DMS114 treated with DMSO at 0.1 percent for 48 hours (cell line): ENCODE measurements at regions not wholly inside any gene's neighbourhood (a gene's known extent, or its start where the extent isn't known, plus 50 kb on each side); places are given as distances from the start of the nearest gene placed in this dataset.

Source experiments
- DNase-seq: peaks from one replicate; lab custom pipeline; 2025; ENCODE audit not compliant: unreplicated experiment; lab: John Stamatoyannopoulos, UW

DNA sequence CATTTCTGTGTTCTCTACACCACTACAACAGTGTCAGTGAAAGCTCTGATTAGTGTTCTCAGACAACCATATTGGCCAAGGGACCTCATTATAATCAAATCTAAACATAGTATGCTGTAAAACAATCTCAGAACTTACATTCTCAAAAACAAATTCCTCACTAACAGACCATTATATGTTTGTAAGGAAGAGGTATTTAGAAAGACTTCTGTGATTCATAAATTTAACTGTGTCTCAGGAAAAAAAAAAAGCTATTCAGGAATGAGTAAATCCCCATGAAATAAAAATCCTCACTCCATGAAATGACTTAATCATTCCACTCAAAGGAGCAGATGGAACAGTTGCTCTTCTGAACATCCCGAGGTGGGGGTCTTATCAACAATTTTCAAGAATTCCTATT is 413.0 kb downstream of the CDH2 start:
- DNase-seq, result no peak

DNA sequence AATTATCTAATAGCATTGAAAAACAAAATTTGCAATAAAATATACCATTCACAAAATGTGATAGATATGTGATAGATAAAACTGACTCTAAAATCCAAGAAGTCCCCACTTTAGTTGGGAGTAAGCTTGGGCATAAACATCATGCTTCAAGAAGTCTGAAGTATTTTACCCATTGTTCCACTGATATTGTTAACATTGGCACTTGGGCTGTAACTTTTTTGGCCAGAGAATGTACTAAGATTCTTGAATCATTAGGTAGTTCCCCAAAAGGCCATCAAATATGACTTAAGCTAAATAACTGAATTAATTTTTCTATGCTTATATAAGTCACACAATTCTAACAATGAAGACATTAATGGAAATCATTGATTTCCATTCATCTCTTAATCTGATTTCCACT is 413.6 kb downstream of the CDH2 start:
- DNase-seq, result no peak

DNA sequence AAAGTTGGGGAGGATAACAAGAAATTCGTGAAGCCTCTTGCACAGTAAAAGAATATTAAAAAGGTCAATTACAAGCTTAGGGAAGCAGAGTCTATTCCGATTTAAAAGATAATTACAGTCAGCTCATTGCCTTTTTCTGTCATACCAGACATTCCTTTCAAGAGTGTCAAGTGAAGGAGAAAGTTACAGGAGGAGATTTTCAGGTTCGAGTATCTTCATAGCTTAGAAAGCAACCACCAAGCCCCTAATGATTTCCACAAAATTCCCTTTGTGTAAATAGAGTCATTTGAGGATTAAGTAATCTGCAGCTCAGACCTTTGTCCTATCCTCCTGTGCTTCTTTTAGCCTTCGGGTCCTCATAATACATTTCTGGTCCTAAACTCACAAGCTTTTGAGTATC is 414.9 kb downstream of the CDH2 start:
- DNase-seq, result no peak

DNA sequence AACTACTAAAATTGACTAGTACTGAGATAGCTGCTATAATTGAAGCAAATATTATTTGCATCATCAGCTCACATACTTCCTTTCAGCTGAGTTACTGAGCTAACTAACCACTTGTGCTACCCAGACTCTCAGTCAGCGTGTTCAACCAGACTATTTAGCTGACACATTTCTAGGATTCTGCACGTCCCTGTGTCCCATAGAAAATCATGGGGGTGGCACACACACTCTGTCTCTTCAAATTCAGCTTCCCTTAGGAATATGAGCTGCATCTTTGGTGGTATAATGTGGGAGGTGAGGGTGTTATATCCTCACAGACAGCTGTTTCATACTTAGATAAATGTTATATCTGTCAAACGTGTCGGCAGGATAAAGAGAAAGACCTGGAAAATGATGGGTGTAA is 424.0 kb downstream of the CDH2 start:
- no peak for DNase-seq

DNA sequence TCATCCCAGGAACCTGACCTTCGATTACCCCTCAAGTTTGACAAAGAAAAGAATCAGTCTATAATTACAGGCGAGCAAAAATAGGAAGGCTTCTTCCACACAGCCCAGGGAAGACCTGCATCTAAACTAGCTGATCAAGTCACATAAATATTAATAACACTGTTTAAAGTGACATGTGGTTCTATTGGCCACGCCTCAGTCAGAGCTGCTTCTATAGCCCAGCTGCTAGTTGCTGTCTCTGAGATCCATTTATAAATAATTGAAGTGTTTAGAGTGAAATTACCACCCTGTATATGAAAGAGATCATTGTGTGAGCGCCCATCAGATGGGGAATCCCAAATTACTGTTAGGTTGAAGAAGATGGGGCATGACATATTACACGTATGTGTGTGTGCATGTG is 426.0 kb downstream of the CDH2 start:
- no peak for DNase-seq

DNA sequence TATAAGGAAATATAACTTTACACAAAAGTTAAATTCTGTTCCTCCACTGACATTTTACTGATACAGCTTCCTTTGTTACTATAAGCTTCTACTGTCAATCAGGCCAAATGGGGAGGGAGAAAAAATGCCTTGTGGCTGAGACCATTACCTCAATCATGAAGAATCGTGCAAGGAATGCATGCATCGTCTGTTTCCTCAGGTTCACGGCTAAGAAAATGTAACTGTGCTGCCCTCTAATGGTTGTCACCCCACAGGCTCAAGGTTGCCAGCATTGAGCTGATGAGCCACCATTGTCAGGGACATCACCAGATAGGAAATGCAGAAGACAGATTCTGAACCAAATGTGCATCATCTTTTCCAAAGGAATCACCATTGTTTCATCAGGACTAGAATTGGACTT is 426.9 kb downstream of the CDH2 start:
- DNase-seq, result no peak

DNA sequence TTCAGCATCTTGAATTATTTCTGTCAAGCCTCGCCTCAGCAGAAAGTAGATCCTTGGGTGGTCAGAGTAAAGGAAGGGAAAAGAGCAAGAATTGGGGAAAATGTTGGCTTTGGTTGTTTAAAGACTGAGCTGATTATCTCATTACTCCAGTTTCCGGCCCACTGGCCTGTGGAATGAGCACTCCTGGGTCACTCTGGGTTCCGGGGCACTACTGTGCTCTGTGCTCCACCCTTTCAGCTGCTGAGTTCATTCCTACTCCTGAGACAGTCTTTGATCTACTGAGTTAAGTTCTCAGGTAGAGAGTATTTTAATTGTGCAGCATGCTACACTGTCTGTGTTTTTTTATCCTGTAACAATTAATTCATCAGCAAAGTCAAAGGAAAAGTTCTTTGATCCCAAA is 427.7 kb downstream of the CDH2 start:
- no peak for DNase-seq

DNA sequence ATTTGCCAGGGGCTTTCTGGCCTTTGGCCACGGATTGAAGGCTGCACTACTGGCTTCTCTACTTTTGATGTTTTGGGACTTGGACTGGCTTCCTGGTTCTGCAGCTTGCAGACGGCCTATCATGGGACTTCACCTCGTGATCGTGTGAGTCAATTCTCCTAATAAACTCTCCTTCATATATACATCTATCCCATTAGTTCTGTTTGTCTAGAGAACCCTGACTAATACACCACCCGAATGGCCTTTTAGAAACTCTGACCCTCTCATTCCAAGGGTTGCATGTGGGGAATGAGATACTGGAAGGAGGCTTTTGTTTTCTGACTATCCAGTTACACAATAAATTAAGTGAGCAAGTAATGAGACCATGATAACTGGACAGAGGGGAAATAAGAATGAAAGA is 430.7 kb downstream of the CDH2 start:
- no peak for DNase-seq

DNA sequence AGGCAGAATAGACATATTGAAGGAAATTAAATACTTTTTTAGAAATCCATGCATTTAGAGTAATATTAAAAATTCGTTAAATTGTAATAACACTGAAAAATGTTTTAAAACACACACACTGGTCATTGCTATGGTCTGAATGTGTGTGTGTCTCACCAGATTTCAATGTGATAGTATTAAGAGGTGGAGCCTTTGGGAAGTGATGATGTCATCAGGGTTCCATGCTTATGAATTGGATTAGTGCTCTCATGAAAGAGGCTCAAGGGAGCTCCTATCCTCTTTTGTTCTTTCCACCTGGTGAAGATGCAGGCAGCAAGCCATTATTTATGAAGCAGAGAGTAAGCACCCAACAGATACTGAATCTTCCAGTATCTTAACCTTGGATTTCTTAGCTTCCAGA is 441.8 kb downstream of the CDH2 start:
- DNase-seq, result no peak

DNA sequence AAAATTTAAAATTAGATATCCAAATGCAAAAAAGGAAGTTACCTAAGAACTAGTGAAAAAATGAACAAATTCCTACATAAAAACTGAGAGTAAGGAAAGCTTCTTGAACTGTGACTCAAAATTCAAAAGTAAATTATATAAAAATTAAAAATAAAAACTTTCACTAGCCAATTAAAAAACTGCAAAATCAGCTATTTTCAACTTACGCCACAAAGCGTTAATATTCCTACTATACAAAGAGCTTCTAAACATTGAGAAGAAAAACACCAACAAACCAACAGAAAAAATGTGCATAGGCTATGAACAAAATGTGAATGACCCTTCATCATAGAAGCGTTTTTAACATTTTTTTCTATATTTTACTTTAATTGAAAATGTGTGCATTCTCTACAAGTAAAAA is 445.7 kb downstream of the CDH2 start:
- no peak for DNase-seq

DNA sequence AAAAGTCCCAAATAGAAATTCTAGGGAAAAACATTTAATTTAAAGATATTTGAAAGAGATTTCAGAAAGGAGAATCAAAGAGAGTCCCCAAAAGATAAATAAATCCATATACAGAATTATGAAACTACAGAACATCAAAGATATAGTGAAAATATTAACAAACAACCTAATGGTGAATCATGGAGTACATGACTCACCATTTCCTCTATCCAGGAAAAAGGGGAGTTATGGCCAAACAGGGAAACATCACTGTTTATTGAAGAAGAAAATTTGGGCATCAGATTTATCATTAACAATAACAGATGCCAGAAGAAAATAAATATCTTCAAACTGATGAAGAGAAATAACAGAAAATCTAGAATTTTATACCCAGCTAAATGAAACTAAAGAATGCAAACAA is 448.3 kb downstream of the CDH2 start:
- DNase-seq, result no peak

DNA sequence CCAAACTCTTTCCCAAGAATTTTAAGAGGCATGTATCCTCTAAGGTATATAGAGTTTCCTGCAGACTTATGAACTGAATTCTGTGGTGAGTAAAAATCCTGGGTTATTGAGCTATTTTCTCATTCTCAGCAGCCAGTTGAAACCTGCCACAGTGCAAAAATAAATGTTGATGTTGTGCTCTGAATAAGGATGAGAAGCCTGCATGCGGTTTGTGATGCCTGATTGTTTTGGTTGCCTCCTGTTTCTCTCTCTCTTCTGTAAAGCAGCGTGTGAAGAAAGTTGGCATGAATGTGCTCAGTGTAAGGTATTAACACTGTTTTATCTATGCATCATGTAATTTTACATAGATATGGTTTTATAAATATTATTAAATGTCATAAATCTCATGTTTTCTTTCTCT is 452.6 kb downstream of the CDH2 start:
- no peak for DNase-seq

DNA sequence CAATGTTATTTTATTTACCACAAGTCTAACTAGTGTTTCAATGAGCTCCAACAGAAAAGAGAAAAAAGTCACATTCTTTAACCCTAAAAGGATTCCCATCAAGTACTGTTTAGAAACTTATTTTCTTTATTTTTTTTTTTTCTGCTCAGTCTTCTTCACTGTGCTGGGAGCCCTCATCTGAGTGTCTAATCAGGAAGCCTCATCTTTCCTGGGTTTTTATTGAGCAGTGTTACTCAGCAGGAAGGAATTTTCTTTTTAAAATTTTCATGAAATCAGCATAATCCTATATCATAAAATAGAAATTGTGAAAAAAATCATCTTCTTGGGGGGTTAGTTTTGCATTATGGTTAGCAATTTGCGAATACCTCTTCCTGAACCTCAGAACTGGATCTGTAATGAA is 453.8 kb downstream of the CDH2 start:
- DNase-seq, result no peak

DNA sequence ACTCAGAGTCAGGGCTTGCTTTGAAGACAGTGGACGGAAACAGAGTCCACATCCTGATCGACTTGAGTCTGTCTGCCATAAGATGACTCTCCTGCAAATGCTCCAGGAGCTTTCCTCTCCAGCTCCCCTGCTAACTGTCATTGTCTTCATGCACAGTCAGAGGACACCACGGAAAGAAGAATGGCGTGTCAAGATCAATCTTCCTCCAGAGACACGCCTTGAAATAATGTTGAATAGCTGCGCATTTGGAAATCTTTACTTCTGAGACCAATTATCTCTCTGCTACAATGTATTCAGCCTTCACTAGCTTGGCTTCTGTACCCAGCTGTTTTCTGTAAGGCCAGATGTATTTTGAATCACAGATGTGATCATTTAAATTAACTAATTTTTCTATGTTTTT is 457.2 kb downstream of the CDH2 start:
- DNase-seq, result no peak

DNA sequence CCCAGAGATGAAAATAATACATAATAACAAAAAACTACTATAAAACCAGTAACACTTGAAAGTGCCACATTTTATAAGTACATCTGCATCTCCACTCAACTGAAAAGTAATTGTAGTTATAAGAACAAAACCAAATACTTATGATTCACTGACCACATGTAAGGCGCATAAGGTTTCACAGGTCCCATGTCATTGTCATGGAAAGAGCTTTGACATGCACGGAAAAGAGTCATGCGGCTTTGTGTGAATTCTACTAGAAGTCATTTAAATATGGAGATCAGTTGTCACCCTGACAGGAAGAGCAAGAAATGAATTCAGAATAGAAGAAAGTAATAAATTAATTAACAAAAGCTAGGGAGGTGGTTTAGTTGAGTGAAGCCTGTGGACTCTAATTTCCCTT is 459.1 kb downstream of the CDH2 start:
- DNase-seq, result no peak

DNA sequence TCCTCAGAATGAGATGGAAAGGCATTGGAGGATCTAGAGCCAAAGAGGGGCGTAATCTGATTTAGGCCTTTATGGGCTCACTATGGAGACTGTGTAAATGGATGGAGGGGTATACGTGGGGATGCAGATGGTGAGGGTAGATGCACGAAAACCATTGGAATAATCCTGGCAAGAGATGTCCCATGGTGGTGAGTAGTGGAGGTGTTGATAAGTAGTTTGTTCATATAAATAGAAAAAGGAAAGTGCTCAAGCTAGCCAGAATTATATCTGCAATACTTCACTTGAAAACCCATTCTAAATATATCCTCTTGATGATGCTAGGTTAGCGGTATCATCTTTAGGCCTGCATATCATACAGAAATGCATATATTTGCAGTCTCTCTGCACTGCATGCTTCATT is 459.7 kb downstream of the CDH2 start:
- DNase-seq, result no peak

DNA sequence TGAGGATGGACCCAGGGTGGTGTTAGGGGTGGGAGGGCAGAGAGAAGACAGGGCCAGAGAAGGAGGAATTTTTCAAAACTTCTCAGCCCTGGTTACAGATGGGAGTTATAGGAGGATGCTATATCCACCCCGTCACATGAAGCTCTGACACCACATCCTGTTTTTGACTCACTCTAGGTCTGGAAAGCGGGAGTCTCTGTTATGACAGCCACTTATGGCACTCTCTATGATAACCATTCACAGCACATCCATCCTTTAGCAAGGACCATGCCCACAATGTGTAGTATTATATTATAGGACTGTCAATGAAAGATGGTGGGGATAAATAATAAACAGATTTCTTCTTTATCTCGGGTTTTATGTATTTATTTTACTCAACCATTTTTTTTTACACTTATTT is 461.2 kb downstream of the CDH2 start:
- no peak for DNase-seq

DNA sequence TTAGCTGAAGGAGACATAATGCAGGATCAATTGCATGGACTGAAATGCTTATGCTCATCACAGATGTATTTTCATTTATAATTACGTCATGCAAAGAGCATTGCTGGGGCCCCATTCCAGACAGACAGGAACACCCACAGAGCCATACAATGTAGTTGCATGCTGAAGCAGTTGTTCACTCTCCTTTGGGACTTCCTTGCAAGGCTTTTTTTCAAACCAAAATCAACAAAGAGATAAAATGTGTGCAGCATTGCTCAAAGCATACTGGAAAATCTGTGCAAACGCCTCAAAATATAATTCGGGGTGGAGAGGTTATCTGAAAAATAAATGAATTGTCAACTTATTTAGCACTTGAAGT is 463.2 kb downstream of the CDH2 start:
- DNase-seq, result no peak

DNA sequence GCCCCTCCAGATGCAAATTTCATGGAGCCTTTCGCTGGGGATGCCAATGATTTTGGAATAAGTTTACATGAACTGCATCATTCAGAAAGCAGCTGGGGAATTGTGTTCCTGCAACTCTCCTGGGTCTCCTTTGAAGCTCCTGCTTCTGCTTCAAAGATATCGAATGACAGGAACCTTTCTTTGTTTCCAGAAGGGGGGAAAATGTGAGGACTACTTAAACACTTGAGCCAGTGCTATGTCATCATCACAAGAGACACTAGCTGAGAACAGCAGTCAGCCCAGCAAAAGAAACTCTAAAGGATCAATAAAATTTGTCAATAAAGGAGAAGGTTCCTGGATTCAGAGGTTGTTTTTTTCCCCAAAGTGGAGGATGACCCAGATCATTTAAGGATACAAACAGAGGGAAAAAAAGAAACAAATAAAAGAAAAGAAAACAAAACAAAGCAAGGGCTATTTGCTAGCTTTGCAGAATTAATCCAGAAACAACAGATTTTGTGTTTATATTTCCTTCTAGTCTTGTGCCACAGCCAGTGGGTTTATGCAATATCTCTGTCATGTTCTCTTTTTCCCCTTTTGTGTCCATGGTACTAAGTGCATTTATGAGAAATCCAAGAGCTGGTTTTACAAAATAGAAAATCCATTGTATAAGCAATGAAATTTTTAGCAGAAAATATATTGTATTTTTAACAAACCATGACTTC is 463.7 kb downstream of the CDH2 start:
- DNase-seq, result no peak

DNA sequence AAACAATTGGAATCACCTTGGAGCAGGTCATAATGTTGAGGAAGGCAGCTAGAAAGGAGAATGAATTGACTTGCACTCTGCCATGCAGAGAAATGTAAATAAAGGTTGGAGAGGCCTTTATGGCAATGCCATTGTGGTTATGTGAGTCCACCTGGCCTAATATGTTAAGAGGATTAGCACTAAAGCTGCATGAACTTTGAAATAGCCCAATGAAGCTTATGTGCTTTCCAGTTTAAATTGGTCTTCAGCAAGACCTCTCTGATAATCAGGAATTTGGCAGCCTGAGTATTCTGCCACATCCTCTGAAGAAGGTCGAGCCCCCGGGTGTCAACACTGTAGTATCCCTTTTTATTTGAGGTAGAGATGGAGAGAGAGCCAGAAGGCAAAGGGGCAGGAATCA is 464.9 kb downstream of the CDH2 start:
- no peak for DNase-seq

DNA sequence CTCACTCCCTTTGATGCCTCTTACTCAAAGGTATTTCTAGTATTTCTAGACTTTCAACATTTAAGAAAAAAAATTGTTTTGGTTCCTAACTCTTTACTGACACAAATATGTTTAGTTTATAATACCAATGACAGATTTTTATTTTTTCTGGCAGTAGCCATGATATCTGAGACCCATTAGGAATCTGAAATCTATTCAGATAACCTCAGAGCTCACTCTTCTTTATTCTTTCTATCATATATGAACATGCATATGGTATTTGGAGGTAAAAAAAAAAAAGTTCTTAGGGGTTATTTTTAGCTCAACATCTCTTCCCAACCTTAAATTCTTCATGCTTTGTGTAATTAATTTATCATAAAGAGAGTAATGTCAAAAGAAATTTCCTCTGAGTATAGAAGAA is 465.5 kb downstream of the CDH2 start:
- DNase-seq, result no peak

DNA sequence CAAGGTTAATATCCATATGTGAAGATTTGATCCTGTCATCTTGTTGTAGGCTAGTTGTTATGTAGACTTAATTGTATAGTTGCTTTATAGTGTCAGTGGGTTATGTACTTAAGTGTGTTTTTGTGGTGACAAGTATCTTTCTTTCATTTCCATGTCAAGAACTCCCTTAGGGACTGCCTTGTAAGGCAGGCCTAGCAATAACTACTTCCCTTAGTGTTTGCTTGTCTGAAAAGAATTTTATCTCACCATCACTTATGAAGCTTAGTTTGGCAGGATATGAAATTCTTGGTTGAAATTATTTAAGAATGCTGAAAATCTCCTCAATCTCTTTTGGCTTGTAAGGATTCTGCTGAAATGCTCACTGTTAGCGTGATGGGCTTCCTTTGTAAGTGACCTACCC is 467.6 kb downstream of the CDH2 start:
- DNase-seq, result no peak

DNA sequence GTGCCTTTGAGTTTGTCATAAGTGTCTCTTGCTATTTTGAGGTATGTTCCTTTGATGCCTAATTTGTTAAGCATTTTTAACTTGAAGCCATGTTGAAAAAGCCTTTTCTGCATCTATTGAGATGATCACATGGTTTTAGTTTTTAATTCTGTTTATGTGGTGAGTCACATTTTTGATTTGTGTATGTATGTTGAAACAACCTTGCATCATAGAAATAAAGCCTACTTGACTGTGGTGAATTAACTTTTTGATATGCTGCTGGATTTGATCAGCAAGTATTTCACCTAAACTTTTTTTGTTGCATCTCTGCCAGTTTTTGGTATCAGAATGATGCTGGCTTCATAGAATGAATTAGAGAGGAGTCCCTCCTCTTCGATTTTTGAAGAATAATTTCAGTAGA is 469.7 kb downstream of the CDH2 start:
- no peak for DNase-seq
